ENCODE measurements at regions not wholly inside any gene's neighbourhood (a gene's known extent, or its start where the extent isn't known, plus 50 kb on each side); places are given as distances from the start of the nearest gene placed in this dataset.

DNA sequence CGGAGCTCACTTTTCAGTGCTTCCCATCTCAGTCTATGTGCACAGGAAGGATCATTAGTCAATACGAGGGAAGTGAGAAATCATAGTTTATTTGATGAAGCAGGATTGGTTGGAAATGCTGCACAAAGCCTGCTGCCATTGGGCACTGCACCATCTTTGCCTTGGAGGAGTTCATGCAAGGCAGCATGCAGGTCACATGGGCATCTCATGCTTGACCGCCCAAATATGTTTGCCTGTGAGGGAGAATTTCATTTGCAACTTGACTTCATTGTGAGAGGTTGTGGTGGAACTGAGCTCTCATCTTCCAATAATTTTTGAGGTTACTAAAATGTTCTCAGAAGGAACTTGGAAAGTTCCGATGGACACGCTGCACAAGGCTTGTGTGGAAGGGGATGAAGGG, 83.9 kb upstream of the SYNDIG1 start:
- no peak overlapping the region for H3K9ac ChIP-seq (ENCODE audit: insufficient read depth, low read length)
- H3K27me3 ChIP-seq (ENCODE audit: control insufficient read depth, insufficient read depth, low read length) = no peaks in the 10 kb centered on the region
- H3K27ac ChIP-seq (ENCODE audit: insufficient read depth, low read length) = no peak overlapping the region
- DNase-seq (ENCODE audit: low read depth in 2 of 2) = no peak
- H3K4me1 ChIP-seq (ENCODE audit: control insufficient read depth, extremely low read depth, insufficient read depth, low read length) = no peaks in the 10 kb centered on the region
- no peak overlapping the region for H3K4me2 ChIP-seq (ENCODE audit: extremely low read depth, insufficient read depth, low read length)
- no peaks in the 10 kb centered on the region for H3K9me3 ChIP-seq (ENCODE audit: control insufficient read depth, insufficient read depth, low read depth, low read length)
- no peaks in the 10 kb centered on the region for H3K36me3 ChIP-seq (ENCODE audit: control insufficient read depth, insufficient read depth, low read length)
- no peak overlapping the region for H3K4me3 ChIP-seq (replicated peaks in 1 of 4; ENCODE audit: control extremely low read depth in 1 of 4, insufficient read depth in 1 of 4, low read depth in 3 of 4, low read length in 4 of 4)
- TF ChIP-seq EZH2 (IDR thresholded peaks at IDR 0.05; ENCODE audit: low read length, missing control alignments) = no peak
- TF ChIP-seq, protein P1, sequence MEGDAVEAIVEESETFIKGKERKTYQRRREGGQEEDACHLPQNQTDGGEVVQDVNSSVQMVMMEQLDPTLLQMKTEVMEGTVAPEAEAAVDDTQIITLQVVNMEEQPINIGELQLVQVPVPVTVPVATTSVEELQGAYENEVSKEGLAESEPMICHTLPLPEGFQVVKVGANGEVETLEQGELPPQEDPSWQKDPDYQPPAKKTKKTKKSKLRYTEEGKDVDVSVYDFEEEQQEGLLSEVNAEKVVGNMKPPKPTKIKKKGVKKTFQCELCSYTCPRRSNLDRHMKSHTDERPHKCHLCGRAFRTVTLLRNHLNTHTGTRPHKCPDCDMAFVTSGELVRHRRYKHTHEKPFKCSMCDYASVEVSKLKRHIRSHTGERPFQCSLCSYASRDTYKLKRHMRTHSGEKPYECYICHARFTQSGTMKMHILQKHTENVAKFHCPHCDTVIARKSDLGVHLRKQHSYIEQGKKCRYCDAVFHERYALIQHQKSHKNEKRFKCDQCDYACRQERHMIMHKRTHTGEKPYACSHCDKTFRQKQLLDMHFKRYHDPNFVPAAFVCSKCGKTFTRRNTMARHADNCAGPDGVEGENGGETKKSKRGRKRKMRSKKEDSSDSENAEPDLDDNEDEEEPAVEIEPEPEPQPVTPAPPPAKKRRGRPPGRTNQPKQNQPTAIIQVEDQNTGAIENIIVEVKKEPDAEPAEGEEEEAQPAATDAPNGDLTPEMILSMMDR (conservative IDR thresholded peaks at IDR 0.05 in 1 of 2, IDR thresholded peaks at IDR 0.05 in 1 of 2; ENCODE audit: low read depth in 1 of 2, low read length in 2 of 2) = no peak
- no peaks in the 10 kb centered on the region for H4K20me1 ChIP-seq (ENCODE audit: control insufficient read depth, extremely low read depth, insufficient read depth, low read length)
- no peaks in the 10 kb centered on the region for H3K79me2 ChIP-seq (ENCODE audit: control insufficient read depth, insufficient read depth, low read length)
- H2AFZ ChIP-seq (ENCODE audit: low read length) = no peak overlapping the region

DNA sequence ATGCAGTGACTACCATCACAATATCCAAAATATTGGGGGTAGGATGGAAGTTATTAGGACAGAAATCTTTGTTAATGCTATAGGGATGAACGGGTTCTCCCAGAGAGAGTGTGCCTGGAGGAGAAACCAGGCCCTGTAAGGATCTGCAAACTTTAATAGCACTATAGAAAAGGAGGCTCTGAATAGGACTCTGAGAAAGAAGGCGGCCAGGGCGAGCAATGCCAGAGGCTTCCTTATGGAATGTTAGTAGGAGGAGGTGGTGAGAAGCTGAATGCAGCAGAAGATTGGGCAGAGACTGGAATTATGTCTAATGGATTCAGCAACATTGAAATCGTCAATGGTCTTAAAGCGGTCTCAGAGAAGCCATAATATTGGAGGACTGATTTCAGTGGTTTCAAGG, 84.6 kb upstream of the SYNDIG1 start:
- TF ChIP-seq EZH2 (IDR thresholded peaks at IDR 0.05; ENCODE audit: low read length, missing control alignments) = no peak
- TF ChIP-seq, protein P1 (conservative IDR thresholded peaks at IDR 0.05 in 1 of 2, IDR thresholded peaks at IDR 0.05 in 1 of 2; ENCODE audit: low read depth in 1 of 2, low read length in 2 of 2) = no peak
- Histone ChIP-seq H4K20me1 (ENCODE audit: control insufficient read depth, extremely low read depth, insufficient read depth, low read length) (no peaks in the 10 kb centered on the region), H2AFZ (ENCODE audit: low read length) (no peak overlapping the region), H3K27ac (ENCODE audit: insufficient read depth, low read length) (no peak overlapping the region), H3K36me3 (ENCODE audit: control insufficient read depth, insufficient read depth, low read length) (no peaks in the 10 kb centered on the region), H3K27me3 (ENCODE audit: control insufficient read depth, insufficient read depth, low read length) (no peaks in the 10 kb centered on the region), H3K79me2 (ENCODE audit: control insufficient read depth, insufficient read depth, low read length) (no peaks in the 10 kb centered on the region), H3K4me2 (ENCODE audit: extremely low read depth, insufficient read depth, low read length) (no peak overlapping the region), H3K9me3 (ENCODE audit: control insufficient read depth, insufficient read depth, low read depth, low read length) (no peaks in the 10 kb centered on the region), H3K4me1 (ENCODE audit: control insufficient read depth, extremely low read depth, insufficient read depth, low read length) (no peaks in the 10 kb centered on the region), H3K9ac (ENCODE audit: insufficient read depth, low read length) (no peak overlapping the region), H3K4me3 (replicated peaks in 1 of 4; ENCODE audit: control extremely low read depth in 1 of 4, insufficient read depth in 1 of 4, low read depth in 3 of 4, low read length in 4 of 4) (no peak overlapping the region)
- no peak for DNase-seq (ENCODE audit: low read depth in 2 of 2)

DNA sequence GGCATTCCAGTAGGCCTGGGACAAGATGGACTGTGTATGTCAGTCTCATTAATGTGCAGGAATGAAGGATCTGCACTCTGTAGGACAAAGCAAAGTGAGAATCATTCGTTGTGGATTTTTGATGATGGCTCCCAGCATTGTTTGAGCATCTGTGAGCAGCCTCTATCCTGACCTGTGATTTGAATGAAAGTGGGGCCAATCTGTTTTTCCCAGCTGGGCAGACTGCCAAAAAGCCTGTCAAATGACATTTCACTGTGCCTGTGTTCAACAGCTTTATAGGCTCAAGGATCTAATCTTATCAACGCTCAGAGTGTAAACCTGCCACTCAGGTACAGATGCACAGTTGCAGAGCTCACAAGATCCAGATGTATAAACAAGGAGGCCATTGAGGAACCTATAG, 86.7 kb upstream of the SYNDIG1 start:
- Histone ChIP-seq H2AFZ (ENCODE audit: low read length) (no peak overlapping the region), H3K9me3 (ENCODE audit: control insufficient read depth, insufficient read depth, low read depth, low read length) (no peaks in the 10 kb centered on the region), H3K4me2 (ENCODE audit: extremely low read depth, insufficient read depth, low read length) (no peak overlapping the region), H3K27me3 (ENCODE audit: control insufficient read depth, insufficient read depth, low read length) (no peaks in the 10 kb centered on the region), H3K4me1 (ENCODE audit: control insufficient read depth, extremely low read depth, insufficient read depth, low read length) (no peaks in the 10 kb centered on the region), H3K4me3 (replicated peaks in 1 of 4; ENCODE audit: control extremely low read depth in 1 of 4, insufficient read depth in 1 of 4, low read depth in 3 of 4, low read length in 4 of 4) (no peak overlapping the region), H3K27ac (ENCODE audit: insufficient read depth, low read length) (no peak overlapping the region), H3K79me2 (ENCODE audit: control insufficient read depth, insufficient read depth, low read length) (no peaks in the 10 kb centered on the region), H3K9ac (ENCODE audit: insufficient read depth, low read length) (no peak overlapping the region), H3K36me3 (ENCODE audit: control insufficient read depth, insufficient read depth, low read length) (no peaks in the 10 kb centered on the region), H4K20me1 (ENCODE audit: control insufficient read depth, extremely low read depth, insufficient read depth, low read length) (no peaks in the 10 kb centered on the region)
- no peak for DNase-seq (ENCODE audit: low read depth in 2 of 2)
- TF ChIP-seq, protein P1 (conservative IDR thresholded peaks at IDR 0.05 in 1 of 2, IDR thresholded peaks at IDR 0.05 in 1 of 2; ENCODE audit: low read depth in 1 of 2, low read length in 2 of 2) = no peak
- TF ChIP-seq EZH2 (IDR thresholded peaks at IDR 0.05; ENCODE audit: low read length, missing control alignments) = no peak
